A549 (cell line): ENCODE measurements at regions not wholly inside any gene's neighbourhood (a gene's known extent, or its start where the extent isn't known, plus 50 kb on each side); places are given as distances from the start of the nearest gene placed in this dataset.

Experiments used
- ATAC-seq, 2 experiments: fragments of 200-7000 bp in 1 of 2; fragments of >200 bp in 1 of 2; cut with Nextera tagmentation in 1 of 2; cut with Tn5 transposase in 1 of 2; 3 replicates each; pipeline versions ENCODE4 v1.8.0 to v1.9.1; 2018 to 2020; ENCODE audit warnings: mild to moderate bottlenecking in 1 of 2, moderate library complexity in 1 of 2
- CTCF ChIA-PET: fragments of 300-600 bp; sonication (Branson Sonifier 250); formaldehyde crosslinking; extraction: SDS; loops from one replicate; lab custom pipeline; 2021; ENCODE audit warnings: antibody characterized with exemption, inconsistent platforms; lab: Yijun Ruan, JAX
- POLR2A ChIA-PET: fragments of 350-600 bp; formaldehyde crosslinking; extraction: SDS; loops from one replicate; lab custom pipeline; 2021; ENCODE audit warnings: antibody characterized with exemption, inconsistent platforms; lab: Yijun Ruan, JAX
- DNase-seq, 2 experiments: peaks; one replicate each; pipeline versions ENCODE4 v3.0.0 to v3.0.0-alpha.2; 2011 to 2016; ENCODE audit warnings: low read depth in 1 of 2, low spot score in 1 of 2
- FAIRE-seq: peaks from 2 replicates; lab custom pipeline; 2011; peaks lifted over from hg19 to GRCh38; lab: Jason Lieb, UNC
- H3K27ac ChIP-seq, 2 experiments: fragments of >200 bp; sonication (Bioruptor Twin); formaldehyde crosslinking; 3 replicates each; pipeline ENCODE4 v1.5.1; 2016 to 2017
- H3K4me1 ChIP-seq: fragments of >200 bp; sonication (Bioruptor Twin); formaldehyde crosslinking; 3 replicates; pipeline ENCODE4 v1.6.1; 2016
- H3K4me2 ChIP-seq: fragments of >200 bp; sonication (Bioruptor Twin); formaldehyde crosslinking; 3 replicates; pipeline ENCODE4 v1.6.1; 2016
- H3K4me3 ChIP-seq: fragments of >200 bp; sonication (Bioruptor Twin); formaldehyde crosslinking; 3 replicates; pipeline ENCODE4 v1.5.1; 2016
- H3K9me3 ChIP-seq: fragments of >200 bp; sonication (Bioruptor Twin); formaldehyde crosslinking; 3 replicates; pipeline ENCODE4 v1.6.1; 2016
- ATOH8 ChIP-seq: fragments of 250-450 bp; sonication (Bioruptor Pico); IDR thresholded peaks from 2 replicates; pipeline ENCODE4 v1.5.0; 2020; ENCODE audit warnings: low read depth, mild to moderate bottlenecking, moderate library complexity
- BCL3 ChIP-seq: fragments of >200 bp; sonication (Bioruptor Twin); formaldehyde crosslinking; IDR thresholded peaks from 3 replicates; pipeline ENCODE4 v1.6.1; 2016
- CEBPB ChIP-seq, 2 experiments: fragments of >200 bp in 1 of 2; sonication (Bioruptor Twin) in 1 of 2; formaldehyde crosslinking in 1 of 2; IDR thresholded peaks; 2 replicates each; pipeline ENCODE4 v1.6.1; 2012 to 2016
- CHD2 ChIP-seq: fragments of 150-350 bp; IDR thresholded peaks from 2 replicates; pipeline ENCODE4 v1.6.1; 2014; ENCODE audit warnings: low read length; ENCODE audit not compliant: partially characterized antibody
- CHD4 ChIP-seq: fragments of 200-600 bp; sonication (generic); IDR thresholded peaks from 2 replicates; pipeline ENCODE4 v1.6.1; 2016; ENCODE audit warnings: antibody characterized with exemption, mild to moderate bottlenecking, borderline replicate concordance
- E2F6 ChIP-seq: IDR thresholded peaks from 2 replicates; pipeline ENCODE4 v1.6.1; 2012; ENCODE audit warnings: low read depth, borderline replicate concordance
- FOSB ChIP-seq: fragments of 250-450 bp; sonication (Bioruptor Pico); IDR thresholded peaks from 2 replicates; pipeline ENCODE4 v1.5.0; 2020; ENCODE audit warnings: mild to moderate bottlenecking, moderate library complexity
- FOSL2 ChIP-seq, 2 experiments: fragments of 450-650 bp in 1 of 2; fragments of >200 bp in 1 of 2; sonication (Bioruptor Twin) in 1 of 2; formaldehyde crosslinking; IDR thresholded peaks; 2 replicates each; pipeline versions ENCODE4 v1.5.0 to v1.6.1; 2016 to 2020; ENCODE audit warnings: mild to moderate bottlenecking in 1 of 2, moderate library complexity in 1 of 2
- GATA3 ChIP-seq: IDR thresholded peaks from 2 replicates; pipeline ENCODE4 v1.6.1; 2012; ENCODE audit warnings: borderline replicate concordance
- HES2 ChIP-seq: fragments of >200 bp; sonication (Bioruptor Twin); formaldehyde crosslinking; IDR thresholded peaks from 2 replicates; pipeline ENCODE4 v1.6.1; 2016
- HEYL ChIP-seq: fragments of 250-450 bp; sonication (Bioruptor Pico); IDR thresholded peaks from 2 replicates; pipeline ENCODE4 v1.8.0; 2021; ENCODE audit warnings: mild to moderate bottlenecking, moderate library complexity
- HOXA7 ChIP-seq: fragments of 250-450 bp; sonication (Bioruptor Pico); IDR thresholded peaks from 2 replicates; pipeline ENCODE4 v1.5.0; 2020; ENCODE audit warnings: mild to moderate bottlenecking, moderate library complexity
- HOXB5 ChIP-seq: fragments of 250-450 bp; sonication (Bioruptor Pico); IDR thresholded peaks from 2 replicates; pipeline ENCODE4 v1.5.0; 2020; ENCODE audit warnings: mild to moderate bottlenecking, moderate library complexity
- KDM1A ChIP-seq: fragments of 200-600 bp; sonication (generic); IDR thresholded peaks from 2 replicates; pipeline ENCODE4 v1.6.1; 2016; ENCODE audit warnings: low read depth, mild to moderate bottlenecking
- MAZ ChIP-seq: fragments of 150-350 bp; IDR thresholded peaks from 2 replicates; pipeline ENCODE4 v1.6.1; 2014; ENCODE audit warnings: antibody characterized with exemption, low read depth, low read length, borderline replicate concordance
- NPAS2 ChIP-seq: fragments of 250-450 bp; sonication (Bioruptor Pico); IDR thresholded peaks from 2 replicates; pipeline ENCODE4 v1.8.0; 2022; ENCODE audit warnings: mild to moderate bottlenecking, moderate library complexity, borderline replicate concordance
- PBX3 ChIP-seq: IDR thresholded peaks from 2 replicates; pipeline ENCODE4 v1.6.1; 2012
- POLR2A ChIP-seq: IDR thresholded peaks from 2 replicates; pipeline ENCODE4 v1.6.1; 2012; ENCODE audit warnings: mild to moderate bottlenecking, low read length
- RAD21 ChIP-seq, 2 experiments: fragments of >200 bp in 1 of 2; sonication (Bioruptor Twin) in 1 of 2; formaldehyde crosslinking in 1 of 2; IDR thresholded peaks in 1 of 2; conservative IDR thresholded peaks in 1 of 2; 2 replicates in 1 of 2; 3 replicates in 1 of 2; pipeline ENCODE4 v1.6.1; 2012 to 2018; ENCODE audit warnings: inconsistent platforms in 1 of 2
- RCOR1 ChIP-seq: fragments of 150-350 bp; IDR thresholded peaks from 2 replicates; pipeline ENCODE4 v1.6.1; 2014; ENCODE audit warnings: antibody characterized with exemption, low read length, low read depth
- USF2 ChIP-seq: fragments of 450-650 bp; IDR thresholded peaks from 2 replicates; pipeline ENCODE4 v1.6.1; 2014; ENCODE audit warnings: antibody characterized with exemption
- ZFP36 ChIP-seq: fragments of 450-650 bp; IDR thresholded peaks from 2 replicates; pipeline ENCODE4 v1.6.1; 2014; ENCODE audit warnings: borderline replicate concordance; ENCODE audit not compliant: partially characterized antibody
- ZSCAN20 ChIP-seq: fragments of 250-450 bp; sonication (Bioruptor Pico); IDR thresholded peaks from 2 replicates; pipeline ENCODE4 v1.8.0; 2022; ENCODE audit warnings: mild to moderate bottlenecking, moderate library complexity
- WGBS: methylation state at CpG from one replicate; pipeline ENCODE4 v1.1.6; 2017; ENCODE audit errors: missing lambda C conversion rate; 5-methylcytosine and 5-hydroxymethylcytosine counted together

GRCh38 chr7:112669306-112669705 lies 120.9 kb downstream of the TMEM168 start:
- Histone ChIP-seq H3K4me1 (no peaks in the 10 kb centered on the region), H3K9me3 (no peaks in the 10 kb centered on the region), H3K4me2 (no peak overlapping the region), H3K27ac (no peak overlapping the region), H3K4me3 (no peak overlapping the region)
- DNase-seq (no peak), FAIRE-seq (no peak), ATAC-seq (no peak)
- no peak for TF ChIP-seq USF2
- no peak for TF ChIP-seq POLR2A
- TF ChIP-seq FOSL2 (IDR thresholded peaks at IDR 0.05), result no peak
- no peak for TF ChIP-seq FOSL2 (CRISPR knock-in tag; IDR thresholded peaks at IDR 0.05)
- no peak for TF ChIP-seq RAD21 (conservative IDR thresholded peaks at IDR 0.05 in 1 of 2, IDR thresholded peaks at IDR 0.05 in 1 of 2)
- no peak for TF ChIP-seq HEYL (CRISPR knock-in tag)
- CTCF ChIA-PET, result no interaction called here
- POLR2A ChIA-PET, result no interaction called here

GRCh38 chr7:112670193-112670592 lies 120.0 kb downstream of the TMEM168 start:
- no peak for DNase-seq
- CTCF ChIA-PET, result no interaction called here
- Histone ChIP-seq H3K4me1 (no peaks in the 10 kb centered on the region), H3K4me3 (no peak overlapping the region), H3K4me2 (no peak overlapping the region), H3K27ac (no peak overlapping the region), H3K9me3 (no peaks in the 10 kb centered on the region)
- no peak for ATAC-seq
- TF ChIP-seq NPAS2 (CRISPR knock-in tag) (no peak), HOXA7 (CRISPR knock-in tag) (no peak), ATOH8 (CRISPR knock-in tag) (no peak), GATA3 (no peak), KDM1A (no peak), CHD4 (no peak), PBX3 (no peak), POLR2A (no peak), CHD2 (no peak), ZFP36 (no peak), HOXB5 (no peak), BCL3 (no peak), E2F6 (no peak), HES2 (no peak), FOSB (CRISPR knock-in tag) (no peak), MAZ (no peak), ZSCAN20 (CRISPR knock-in tag) (no peak), RCOR1 (no peak), CEBPB (IDR thresholded peaks at IDR 0.05) (no peak)
- 8% methylated on average over 4 of the region's 4 CpGs for WGBS
- POLR2A ChIA-PET, result no interaction called here
- FAIRE-seq, result no peak
